Testis (tissue), 2 donors: ENCODE measurements at regions not wholly inside any gene's neighbourhood (a gene's known extent, or its start where the extent isn't known, plus 50 kb on each side); places are given as distances from the start of the nearest gene placed in this dataset.

Source experiments
- DNase-seq: peaks from one replicate; pipeline ENCODE4 v3.0.0-alpha.2; 2019
- H3K27ac ChIP-seq, 2 donors: fragments of 200-600 bp; sonication (generic); one replicate each; pipeline ENCODE4 v1.5.1; 2019
- H3K27me3 ChIP-seq: fragments of 200-600 bp; sonication (generic); one replicate; pipeline ENCODE4 v1.5.1; 2019
- H3K36me3 ChIP-seq: fragments of 200-600 bp; sonication (generic); one replicate; pipeline ENCODE4 v1.5.1; 2017; ENCODE audit warnings: low read depth; ENCODE audit errors: missing control alignments
- H3K4me1 ChIP-seq: fragments of 200-600 bp; sonication (generic); one replicate; pipeline ENCODE4 v1.5.1; 2019
- H3K4me3 ChIP-seq, 2 donors: fragments of 200-600 bp; sonication (generic); one replicate each; pipeline ENCODE4 v1.5.1; 2017 to 2019
- H3K9me3 ChIP-seq: fragments of 200-600 bp; sonication (generic); one replicate; pipeline ENCODE4 v1.5.1; 2017
- POLR2A ChIP-seq: fragments of 450-650 bp; IDR thresholded peaks from one replicate; pipeline ENCODE4 v1.6.1; 2017; ENCODE audit warnings: antibody characterized with exemption, mild to moderate bottlenecking, moderate library complexity
- WGBS, 2 donors: methylation state at CpG; one replicate each; pipeline ENCODE4 v1.1.5; 2018; 5-methylcytosine and 5-hydroxymethylcytosine counted together
- intact Hi-C: fragments of 100-400 bp; cut with DNase I; formaldehyde crosslinking; loops from one replicate; pipeline ENCODE4 v1.15.1; 2023; ENCODE audit warnings: low total_unique reads
- TF ChIP-seq, protein P1 (sequence below), 3 experiments: fragments of 450-650 bp in 2 of 3; fragments of 200-600 bp in 1 of 3; sonication (generic) in 1 of 3; IDR thresholded peaks; one replicate each; pipeline ENCODE4 v1.5.1; 2016 to 2019; ENCODE audit warnings: antibody characterized with exemption in 3 of 3, mild to moderate bottlenecking in 2 of 3, moderate library complexity in 1 of 3

DNA sequence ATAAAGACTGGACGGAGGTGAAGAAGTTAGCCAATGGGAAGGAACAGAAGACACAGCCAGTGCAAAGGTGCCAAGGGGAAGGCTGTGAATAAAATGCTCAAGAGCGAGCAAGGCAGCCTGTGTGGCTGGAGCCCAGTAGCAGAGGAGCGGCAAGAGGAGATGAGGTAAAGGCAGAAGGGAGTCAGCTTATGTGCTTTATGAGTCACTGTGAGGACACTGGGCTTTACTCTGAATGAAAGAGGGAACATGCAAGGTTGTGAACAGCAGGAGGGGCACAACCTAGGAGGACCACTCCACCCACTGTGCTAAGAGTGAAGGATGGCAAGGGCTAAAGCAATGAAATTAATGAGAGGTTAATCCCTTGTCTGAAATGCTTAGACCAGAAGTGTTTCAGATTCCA is 129.0 kb upstream of the ODAD2 start:
- Histone ChIP-seq H3K36me3 (no peaks in the 10 kb centered on the region), H3K4me1 (no peaks in the 10 kb centered on the region), H3K27ac (no peak overlapping the region), H3K9me3 (no peaks in the 10 kb centered on the region), H3K4me3 (no peak overlapping the region), H3K27me3 (no peaks in the 10 kb centered on the region)
- TF ChIP-seq, protein P1, sequence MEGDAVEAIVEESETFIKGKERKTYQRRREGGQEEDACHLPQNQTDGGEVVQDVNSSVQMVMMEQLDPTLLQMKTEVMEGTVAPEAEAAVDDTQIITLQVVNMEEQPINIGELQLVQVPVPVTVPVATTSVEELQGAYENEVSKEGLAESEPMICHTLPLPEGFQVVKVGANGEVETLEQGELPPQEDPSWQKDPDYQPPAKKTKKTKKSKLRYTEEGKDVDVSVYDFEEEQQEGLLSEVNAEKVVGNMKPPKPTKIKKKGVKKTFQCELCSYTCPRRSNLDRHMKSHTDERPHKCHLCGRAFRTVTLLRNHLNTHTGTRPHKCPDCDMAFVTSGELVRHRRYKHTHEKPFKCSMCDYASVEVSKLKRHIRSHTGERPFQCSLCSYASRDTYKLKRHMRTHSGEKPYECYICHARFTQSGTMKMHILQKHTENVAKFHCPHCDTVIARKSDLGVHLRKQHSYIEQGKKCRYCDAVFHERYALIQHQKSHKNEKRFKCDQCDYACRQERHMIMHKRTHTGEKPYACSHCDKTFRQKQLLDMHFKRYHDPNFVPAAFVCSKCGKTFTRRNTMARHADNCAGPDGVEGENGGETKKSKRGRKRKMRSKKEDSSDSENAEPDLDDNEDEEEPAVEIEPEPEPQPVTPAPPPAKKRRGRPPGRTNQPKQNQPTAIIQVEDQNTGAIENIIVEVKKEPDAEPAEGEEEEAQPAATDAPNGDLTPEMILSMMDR (IDR thresholded peaks at IDR 0.05), result no peak
- TF ChIP-seq POLR2A, result no peak
- no peak for DNase-seq
- intact Hi-C loops, result no loop called here
- WGBS, 2 donors, result 95 to 98% methylated on average over 3 of the region's 3 CpGs

DNA sequence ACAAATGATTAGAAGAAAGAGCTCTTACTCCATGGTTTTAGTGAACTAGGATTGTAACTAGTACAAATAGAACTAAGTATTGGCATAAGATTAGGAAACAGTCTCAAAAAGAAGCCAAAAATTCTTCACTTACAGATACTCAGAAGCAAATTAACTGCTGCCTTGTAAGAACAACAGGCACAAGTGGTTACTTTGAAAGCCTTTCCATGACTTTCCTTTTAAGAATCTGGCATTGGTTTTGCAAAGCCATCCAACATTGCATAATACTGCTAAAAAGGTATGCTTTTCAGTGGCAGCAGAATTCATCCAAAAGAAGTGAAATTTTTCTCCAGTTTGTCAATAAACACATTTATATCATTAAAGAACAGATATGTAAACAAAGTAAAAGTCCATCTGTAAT is 126.8 kb upstream of the ODAD2 start:
- Histone ChIP-seq H3K9me3 (no peaks in the 10 kb centered on the region), H3K27ac (no peak overlapping the region), H3K4me3 (no peak overlapping the region), H3K27me3 (no peaks in the 10 kb centered on the region), H3K4me1 (no peaks in the 10 kb centered on the region), H3K36me3 (no peaks in the 10 kb centered on the region)
- DNase-seq, result no peak
- no peak for TF ChIP-seq POLR2A
- TF ChIP-seq, protein P1 (IDR thresholded peaks at IDR 0.05), result no peak
- intact Hi-C loops, result no loop called here

DNA sequence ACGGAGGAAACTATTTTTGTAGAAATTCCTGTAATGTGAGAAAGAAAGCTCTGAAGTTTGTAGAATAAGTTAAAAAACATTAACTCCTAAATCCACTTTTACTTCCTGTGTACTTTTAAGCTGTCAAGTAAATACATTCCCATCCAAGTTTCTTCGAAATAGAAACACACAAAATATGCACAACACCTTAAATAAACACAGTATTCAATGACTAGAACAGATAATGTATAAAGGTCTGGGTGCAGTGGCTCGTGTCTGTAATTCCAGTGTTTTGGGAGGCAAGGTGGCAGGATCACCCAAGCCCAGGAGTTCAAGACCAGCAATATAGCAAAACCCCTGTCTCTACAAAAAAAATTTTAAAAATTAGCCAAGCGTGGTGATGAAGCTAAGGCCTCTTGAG is 121.9 kb upstream of the ODAD2 start:
- 67 to 78% methylated on average over 4 of the region's 4 CpGs for WGBS, 2 donors
- Histone ChIP-seq H3K4me1 (no peaks in the 10 kb centered on the region), H3K27ac (no peak overlapping the region), H3K4me3 (no peak overlapping the region), H3K27me3 (no peaks in the 10 kb centered on the region), H3K36me3 (no peaks in the 10 kb centered on the region), H3K9me3 (no peaks in the 10 kb centered on the region)
- DNase-seq, result no peak
- no peak for TF ChIP-seq POLR2A
- TF ChIP-seq, protein P1 (IDR thresholded peaks at IDR 0.05), result no peak
- intact Hi-C loops, result no loop called here

DNA sequence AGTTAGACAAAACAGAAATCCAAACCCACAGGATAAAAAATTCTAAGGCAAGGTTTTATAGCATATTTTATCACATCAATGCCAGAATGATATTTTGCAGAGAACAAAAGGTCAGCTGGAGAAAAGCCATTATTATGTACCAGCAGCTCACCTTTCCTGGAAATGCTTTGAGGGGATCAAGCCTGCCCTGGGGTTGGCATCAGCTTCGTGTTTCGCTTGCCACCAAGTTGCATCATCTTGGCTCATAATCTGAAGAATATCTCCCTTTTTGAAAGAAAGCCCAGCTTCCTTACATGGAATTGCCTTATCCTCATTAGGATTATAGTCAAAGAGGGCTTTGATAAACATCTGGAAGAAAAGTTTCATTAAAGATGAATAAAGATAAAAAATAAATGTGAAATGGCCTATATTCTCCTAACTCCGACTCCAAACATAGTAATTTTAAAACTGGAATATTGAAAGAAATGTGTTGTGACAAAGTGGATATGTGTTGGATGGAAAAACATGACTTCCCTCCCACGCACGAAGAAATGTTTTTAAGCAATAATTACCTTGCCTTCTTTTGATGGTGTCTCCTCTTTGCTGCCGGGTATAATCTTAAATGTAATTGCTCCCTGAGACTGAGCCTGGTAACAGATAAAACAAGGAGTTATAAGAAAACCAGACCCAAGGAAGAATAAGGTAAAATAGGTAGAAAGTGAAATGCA is 121.3 kb upstream of the ODAD2 start:
- Histone ChIP-seq H3K9me3 (no peaks in the 10 kb centered on the region), H3K4me3 (no peak overlapping the region), H3K27ac (no peak overlapping the region), H3K27me3 (no peaks in the 10 kb centered on the region), H3K36me3 (no peaks in the 10 kb centered on the region), H3K4me1 (no peaks in the 10 kb centered on the region)
- TF ChIP-seq, protein P1 (IDR thresholded peaks at IDR 0.05), result no peak
- TF ChIP-seq POLR2A, result no peak
- intact Hi-C loops, result no loop called here
- no peak for DNase-seq
- WGBS, 2 donors, result 56 to 58% methylated on average over 6 of the region's 6 CpGs

DNA sequence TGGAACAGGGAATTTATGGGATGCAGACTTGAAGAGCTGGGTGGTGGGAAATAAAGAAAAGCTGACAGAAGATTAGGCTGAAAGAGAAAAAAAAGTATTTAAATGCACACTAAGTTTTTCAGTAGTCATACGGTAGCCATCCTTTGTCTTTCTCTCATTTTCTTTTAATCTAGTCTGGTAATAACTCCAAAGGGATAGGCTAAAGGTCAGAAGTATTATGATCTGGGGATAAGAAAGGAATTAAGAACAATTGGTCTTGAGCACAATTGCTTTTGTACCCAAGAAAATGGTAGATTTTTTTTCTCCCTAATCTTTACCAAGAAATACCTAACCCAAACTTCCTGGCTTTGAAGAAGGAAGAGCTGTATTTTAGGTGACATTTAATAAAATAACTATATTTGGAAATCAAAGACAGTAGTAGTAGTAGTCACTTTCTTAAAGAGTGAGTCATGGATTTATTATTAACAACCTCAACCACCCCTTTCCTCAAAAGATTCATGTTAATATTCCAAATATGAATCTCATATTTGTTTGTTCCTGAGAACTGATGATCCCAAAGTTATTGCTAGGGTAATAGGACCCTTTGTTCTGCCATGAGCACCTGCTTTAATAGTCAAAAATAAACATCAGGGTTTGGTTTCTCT is 120.2 kb upstream of the ODAD2 start:
- H3K27ac ChIP-seq, result no peak overlapping the region
- DNase-seq, result no peak
- H3K36me3 ChIP-seq, result no peaks in the 10 kb centered on the region
- TF ChIP-seq, protein P1 (IDR thresholded peaks at IDR 0.05), result no peak
- no peak for TF ChIP-seq POLR2A
- H3K4me3 ChIP-seq, result no peak overlapping the region
- intact Hi-C loops, result no loop called here
- no peaks in the 10 kb centered on the region for H3K27me3 ChIP-seq
- no peaks in the 10 kb centered on the region for H3K9me3 ChIP-seq
- WGBS, 2 donors, result 73 to 96% methylated on average over 1 of the region's 1 CpG
- H3K4me1 ChIP-seq, result no peaks in the 10 kb centered on the region
